Left renal cortex interstitium (tissue), 4 donors: ENCODE measurements at regions not wholly inside any gene's neighbourhood (a gene's known extent, or its start where the extent isn't known, plus 50 kb on each side); places are given as distances from the start of the nearest gene placed in this dataset.
A peak's percentile ranks its signal among the peaks of the same experiment; 100 is the strongest.

Experiments used
- DNase-seq, 4 donors: peaks; one replicate each; pipeline ENCODE4 v3.0.0-alpha.2; 2013; ENCODE audit warnings: low read depth in 4 of 4, low spot score in 2 of 4, missing footprints in 1 of 4

- DNase-seq, result no peak
Observed at GRCh38 chr9:81833563-81834345, 94.5 kb upstream of the SPATA31D4 start.

DNA sequence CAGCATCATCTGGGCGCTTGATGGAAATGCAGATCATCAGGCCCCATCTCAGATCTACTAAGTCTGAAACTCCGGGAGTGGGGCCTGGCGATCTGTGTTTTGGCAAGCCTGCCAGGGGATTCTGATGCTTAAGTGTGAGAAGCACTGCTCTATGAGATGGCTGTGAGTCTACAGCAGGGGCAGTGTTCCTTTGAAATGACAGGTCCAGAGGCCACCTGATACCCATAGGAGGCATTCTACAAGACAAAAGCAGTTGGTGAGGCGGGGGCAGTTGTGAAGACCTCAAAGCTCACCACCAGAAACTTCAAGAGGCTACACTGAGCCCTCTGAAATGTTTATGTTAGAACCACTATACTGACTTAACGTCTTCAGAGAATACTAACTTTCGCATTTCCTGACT, 86.9 kb upstream of the SPATA31D4 start:
- no peak for DNase-seq

GRCh38 chr9:81844131-81844567, 84.1 kb upstream of the SPATA31D4 start:
- DNase-seq, result no peak

GRCh38 chr9:81847181-81847915, 80.9 kb upstream of the SPATA31D4 start:
- DNase-seq, result no peak

GRCh38 chr9:81848472-81848871, 79.8 kb upstream of the SPATA31D4 start:
- no peak for DNase-seq

DNA sequence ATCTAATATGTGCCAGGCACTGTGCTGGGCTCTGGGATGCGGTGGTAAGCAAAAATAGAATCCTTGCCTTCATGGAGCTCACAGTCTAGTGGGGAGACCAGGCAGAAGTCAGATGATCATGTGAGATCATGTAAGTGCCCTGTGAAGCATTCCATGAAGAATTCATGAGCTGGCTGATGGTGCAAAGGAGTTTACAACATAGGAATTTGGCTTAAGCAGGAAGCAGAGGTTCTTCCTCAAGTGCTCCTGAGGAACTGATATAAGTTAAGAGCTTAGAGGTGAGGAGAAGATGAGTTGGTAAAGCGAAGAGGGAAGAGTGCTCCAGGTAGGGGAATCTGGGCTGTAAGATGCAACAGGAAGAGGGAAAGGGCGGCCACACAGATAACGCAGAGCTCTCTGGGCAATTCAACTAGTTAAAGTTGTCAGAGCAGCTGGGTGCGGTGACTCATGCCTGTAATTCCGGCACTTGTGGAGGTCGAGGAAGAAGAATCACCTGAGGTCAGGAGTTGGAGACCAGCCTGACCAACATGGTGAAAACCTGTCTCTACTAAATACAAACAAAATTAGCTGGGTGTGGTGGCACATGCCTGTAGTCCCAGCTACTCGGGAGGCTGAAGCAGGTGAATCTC, 78.5 kb upstream of the SPATA31D4 start:
- DNase-seq, result no peak

DNA sequence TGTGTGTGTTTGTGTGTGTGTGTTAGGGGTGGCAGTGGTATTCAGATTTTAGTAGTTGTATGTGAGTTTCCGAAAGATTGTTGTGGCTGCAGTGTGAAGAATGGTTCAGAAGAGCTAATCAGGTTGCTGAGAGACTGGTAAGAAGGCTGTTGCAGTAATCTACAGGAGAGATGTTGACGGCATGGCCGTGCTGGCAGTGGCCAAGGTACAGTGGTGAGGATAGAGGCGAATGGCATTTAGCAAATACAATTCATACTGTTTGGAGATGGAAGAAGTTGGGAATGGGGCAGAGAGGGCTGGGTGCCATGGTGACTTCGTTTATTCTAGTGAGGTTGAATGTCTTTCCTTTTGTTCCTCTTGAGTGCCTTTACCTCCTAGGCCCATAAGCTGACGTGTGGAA, 77.5 kb upstream of the SPATA31D4 start:
- no peak for DNase-seq

GRCh38 chr9:81851340-81851739, 76.9 kb upstream of the SPATA31D4 start:
- DNase-seq, result no peak

DNA sequence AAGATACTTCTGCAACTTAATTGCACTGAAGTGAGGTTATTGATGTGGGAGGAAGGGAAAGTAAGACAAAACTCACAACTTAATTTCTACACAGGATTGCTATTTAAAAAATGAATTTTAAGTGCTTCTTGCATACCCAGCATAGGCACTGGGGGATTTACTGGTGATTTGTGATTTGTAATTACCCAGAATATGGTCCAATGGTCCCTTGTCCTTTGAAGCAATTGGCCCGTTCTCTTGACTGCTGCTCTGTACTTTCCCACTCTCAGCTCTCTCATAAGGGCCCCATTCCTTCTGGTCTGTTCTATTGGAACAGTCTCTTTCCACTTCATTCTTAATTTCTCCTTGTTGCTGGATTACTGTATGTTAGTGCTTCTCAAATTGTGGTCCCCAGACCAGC, 75.4 kb upstream of the SPATA31D4 start:
- no peak for DNase-seq

- DNase-seq, result no peak
Observed at GRCh38 chr9:81855538-81855937, 72.7 kb upstream of the SPATA31D4 start.

- no peak for DNase-seq
Observed at GRCh38 chr9:81858657-81859430, 69.4 kb upstream of the SPATA31D4 start.

GRCh38 chr9:81860581-81860980, 67.6 kb upstream of the SPATA31D4 start:
- no peak for DNase-seq

GRCh38 chr9:81861644-81862043, 66.6 kb upstream of the SPATA31D4 start:
- no peak for DNase-seq

- no peak for DNase-seq
Observed at GRCh38 chr9:81868145-81868544, 60.1 kb upstream of the SPATA31D4 start.

- DNase-seq, result no peak
Observed at GRCh38 chr9:81871695-81872094, 56.5 kb upstream of the SPATA31D4 start.

- DNase-seq, result no peak
Observed at GRCh38 chr9:81874250-81874649, 54.0 kb upstream of the SPATA31D4 start.

GRCh38 chr9:81874931-81875330, 53.3 kb upstream of the SPATA31D4 start:
- peak in 2 of 4 donors; percentile 67 for DNase-seq

GRCh38 chr9:81877047-81877446, 51.2 kb upstream of the SPATA31D4 start:
- no peak for DNase-seq
